ENCODE measurements at regions not wholly inside any gene's neighbourhood (a gene's known extent, or its start where the extent isn't known, plus 50 kb on each side); places are given as distances from the start of the nearest gene placed in this dataset.

DNA sequence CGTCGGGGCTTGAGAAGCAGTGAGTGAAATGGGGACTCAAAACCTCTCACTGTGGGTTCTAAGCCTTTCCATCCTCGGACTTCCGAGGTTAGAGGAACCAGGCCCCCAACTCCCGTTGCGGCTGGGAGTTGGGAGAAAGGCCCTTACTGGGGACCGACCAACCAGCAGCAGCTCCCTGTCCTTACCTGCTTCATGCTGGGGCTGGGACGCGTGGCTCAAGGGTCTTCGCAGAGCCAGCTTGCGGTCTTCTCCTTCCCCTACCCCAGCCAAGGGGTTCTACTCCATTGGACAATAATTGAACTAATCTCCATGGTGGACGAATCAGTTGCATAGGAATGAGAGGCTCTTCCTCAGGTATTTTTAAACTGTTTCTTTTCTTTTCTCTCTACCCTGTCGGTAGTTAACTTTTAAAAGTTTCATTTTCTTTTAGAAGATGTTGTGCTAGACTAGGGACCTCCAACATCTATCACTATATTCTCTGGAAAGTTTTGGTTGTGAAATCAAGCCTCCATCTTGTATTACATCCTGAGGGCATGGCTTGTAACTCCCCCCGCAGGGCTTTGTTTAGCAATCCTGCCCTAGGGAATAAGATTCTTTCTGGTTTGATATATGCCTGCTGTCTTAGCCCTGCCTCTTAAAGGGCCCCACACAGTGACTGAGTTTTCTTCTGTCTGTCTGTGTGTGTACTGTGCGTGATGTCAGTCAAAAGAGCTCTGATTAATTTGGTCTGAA lies 1027.1 kb upstream of the PCDH9 start:
- peaks cover 14% of the 10 kb centered on the region for H3K9me3 Mint-ChIP-seq
- H3K36me3 Mint-ChIP-seq (ENCODE audit: low read depth) = no peaks in the 10 kb centered on the region
- H3K4me1 Mint-ChIP-seq = no peaks in the 10 kb centered on the region
- no peak overlapping the region for H3K27ac Mint-ChIP-seq
- H3K4me3 Mint-ChIP-seq = no peak overlapping the region
- no peaks in the 10 kb centered on the region for H3K27me3 Mint-ChIP-seq
- ATAC-seq (replicated peaks) = no peak

DNA sequence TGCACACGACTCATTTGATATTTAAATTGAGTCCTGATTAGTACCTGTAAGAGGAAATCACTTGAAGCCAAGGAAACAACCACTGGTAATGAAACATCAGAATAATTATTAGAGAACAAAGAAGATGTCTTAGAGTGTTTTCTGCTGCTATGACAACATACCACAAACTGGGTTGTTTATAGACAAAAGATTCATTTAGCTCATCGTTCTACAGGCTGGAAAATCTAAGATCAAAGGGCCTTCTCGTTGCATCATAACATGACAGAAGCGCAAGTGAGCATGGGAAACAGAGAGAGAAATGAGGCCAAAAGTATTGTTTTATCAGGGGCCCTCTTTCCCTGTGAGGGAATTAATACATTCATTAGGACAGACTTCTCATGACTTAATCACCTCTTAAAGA lies 1024.0 kb upstream of the PCDH9 start:
- Mint-ChIP-seq H3K27me3 (no peaks in the 10 kb centered on the region), H3K36me3 (ENCODE audit: low read depth) (no peaks in the 10 kb centered on the region), H3K4me1 (no peaks in the 10 kb centered on the region), H3K9me3 (peaks cover 14% of the 10 kb centered on the region), H3K27ac (no peak overlapping the region), H3K4me3 (no peak overlapping the region)
- ATAC-seq (replicated peaks) = no peak

DNA sequence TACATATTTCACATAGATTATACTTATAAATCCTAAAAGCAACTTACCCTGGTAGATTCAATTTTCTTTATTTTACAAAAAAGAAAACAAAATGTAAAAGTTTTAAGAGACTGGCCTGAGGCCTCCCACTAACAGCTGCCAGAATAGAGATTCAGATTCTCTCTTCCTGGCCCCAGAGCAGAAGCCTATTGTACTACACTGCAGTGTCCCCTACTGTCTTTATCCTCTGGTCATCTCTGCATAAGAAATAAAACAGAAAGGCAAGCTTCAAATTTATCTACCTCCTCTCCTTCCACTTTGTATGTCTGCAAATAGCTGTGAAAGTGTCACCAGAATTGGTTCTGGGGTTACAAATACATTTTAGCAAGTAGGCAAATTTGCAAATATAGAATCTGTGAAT lies 1004.1 kb upstream of the PCDH9 start:
- Mint-ChIP-seq H3K4me1 (no peaks in the 10 kb centered on the region), H3K9me3 (peaks cover 7% of the 10 kb centered on the region), H3K27me3 (no peaks in the 10 kb centered on the region), H3K27ac (no peak overlapping the region), H3K4me3 (no peak overlapping the region), H3K36me3 (ENCODE audit: low read depth) (no peaks in the 10 kb centered on the region)
- no peak for ATAC-seq (replicated peaks)

DNA sequence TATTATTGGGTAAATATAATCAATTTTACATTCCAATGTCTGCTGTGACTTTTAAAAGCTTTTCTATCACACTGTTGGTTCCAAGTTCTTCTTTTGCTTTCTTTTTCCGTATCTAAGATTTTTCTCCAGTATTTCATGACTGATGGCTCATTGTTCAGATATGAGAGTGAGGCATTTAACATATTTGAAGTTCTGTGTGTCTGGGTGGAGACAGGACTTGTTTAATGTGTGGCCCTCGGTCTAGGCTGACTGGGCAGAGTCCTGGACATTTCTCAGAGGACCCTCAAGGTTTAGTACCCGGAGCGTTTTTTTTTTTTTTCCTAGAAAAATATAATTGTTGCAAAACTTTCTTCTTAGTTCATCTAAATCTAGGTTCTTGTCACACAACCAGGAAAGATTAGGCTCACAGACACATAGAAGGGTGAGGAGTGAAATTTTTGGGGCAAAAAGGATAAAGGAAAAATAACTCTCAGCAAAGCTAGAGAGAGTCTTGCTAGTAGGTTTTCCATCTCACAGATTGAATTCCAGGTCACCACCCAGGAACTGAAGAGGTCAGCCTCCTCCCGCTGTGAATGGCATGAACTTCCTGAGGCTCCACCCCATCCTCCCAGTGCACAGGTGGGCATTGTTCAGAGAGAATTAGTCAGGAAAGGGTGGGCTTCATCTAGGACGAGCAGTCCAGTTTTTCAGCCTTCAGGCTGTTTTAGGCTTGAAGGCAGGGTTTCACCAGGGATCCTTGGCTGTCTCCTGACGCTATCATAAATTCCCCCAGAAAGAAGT lies 1002.4 kb upstream of the PCDH9 start:
- no peak for ATAC-seq (replicated peaks)
- no peaks in the 10 kb centered on the region for H3K36me3 Mint-ChIP-seq (ENCODE audit: low read depth)
- no peak overlapping the region for H3K27ac Mint-ChIP-seq
- H3K9me3 Mint-ChIP-seq = peaks cover 7% of the 10 kb centered on the region
- H3K4me3 Mint-ChIP-seq = no peak overlapping the region
- no peaks in the 10 kb centered on the region for H3K27me3 Mint-ChIP-seq
- H3K4me1 Mint-ChIP-seq = no peaks in the 10 kb centered on the region

DNA sequence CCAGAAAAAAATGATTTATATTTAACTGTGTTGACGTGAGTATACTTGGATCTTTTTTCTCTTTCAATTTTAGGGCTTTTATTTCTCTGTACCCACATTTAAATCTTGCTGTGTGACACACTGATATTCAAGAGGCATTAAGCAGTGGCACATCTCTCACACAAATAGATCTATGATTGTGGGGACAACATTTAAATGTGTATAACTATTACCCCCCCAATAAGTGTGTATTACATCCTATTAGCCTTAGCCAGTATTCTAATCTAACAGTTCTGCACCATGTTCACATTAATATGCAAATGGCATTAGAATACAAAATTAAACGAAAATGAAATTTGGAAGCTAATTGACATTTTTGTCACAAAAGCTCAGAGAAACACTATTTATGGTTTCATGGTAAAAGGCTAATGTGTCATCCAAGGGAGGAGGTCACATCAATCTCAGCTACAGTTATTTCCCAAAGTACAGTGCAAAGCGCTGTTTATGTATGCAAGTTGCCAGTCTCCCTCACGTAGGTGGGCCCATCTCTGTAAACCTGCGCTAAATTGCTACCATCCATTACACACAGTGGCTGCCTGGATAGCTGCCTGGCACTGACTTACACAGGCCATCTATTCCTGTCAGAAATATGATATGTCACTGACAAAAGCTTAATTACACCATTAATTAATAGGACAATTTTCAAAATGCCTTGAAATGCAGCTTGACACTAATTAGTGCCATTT lies 984.7 kb upstream of the PCDH9 start:
- no peaks in the 10 kb centered on the region for H3K4me1 Mint-ChIP-seq
- no peaks in the 10 kb centered on the region for H3K27me3 Mint-ChIP-seq
- no peaks in the 10 kb centered on the region for H3K36me3 Mint-ChIP-seq (ENCODE audit: low read depth)
- H3K27ac Mint-ChIP-seq = no peak overlapping the region
- ATAC-seq (replicated peaks) = no peak
- H3K9me3 Mint-ChIP-seq = peaks cover 9% of the 10 kb centered on the region
- no peak overlapping the region for H3K4me3 Mint-ChIP-seq

DNA sequence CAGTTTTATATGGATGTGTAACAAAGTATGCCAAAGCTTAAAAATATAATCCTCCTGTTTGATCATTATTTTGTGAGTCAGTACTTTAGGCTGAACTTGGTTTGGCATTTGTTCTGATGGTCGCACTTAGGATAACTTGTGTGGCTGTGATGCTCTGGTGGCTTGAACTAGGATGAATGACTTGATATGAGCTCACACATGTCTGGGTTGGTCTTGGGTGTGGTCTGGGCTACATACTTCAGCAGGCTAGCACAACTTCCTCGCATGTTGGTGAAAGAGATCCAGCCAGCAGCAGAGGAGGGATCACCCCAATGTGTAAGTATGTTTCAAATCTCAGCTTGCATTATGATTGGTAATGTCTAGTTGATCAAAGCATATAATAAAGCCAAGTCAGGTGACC lies 969.1 kb upstream of the PCDH9 start:
- H3K27ac Mint-ChIP-seq = no peak overlapping the region
- H3K4me3 Mint-ChIP-seq = no peak overlapping the region
- no peaks in the 10 kb centered on the region for H3K4me1 Mint-ChIP-seq
- ATAC-seq (replicated peaks) = no peak
- H3K36me3 Mint-ChIP-seq (ENCODE audit: low read depth) = no peaks in the 10 kb centered on the region
- H3K9me3 Mint-ChIP-seq = no peaks in the 10 kb centered on the region
- no peaks in the 10 kb centered on the region for H3K27me3 Mint-ChIP-seq

DNA sequence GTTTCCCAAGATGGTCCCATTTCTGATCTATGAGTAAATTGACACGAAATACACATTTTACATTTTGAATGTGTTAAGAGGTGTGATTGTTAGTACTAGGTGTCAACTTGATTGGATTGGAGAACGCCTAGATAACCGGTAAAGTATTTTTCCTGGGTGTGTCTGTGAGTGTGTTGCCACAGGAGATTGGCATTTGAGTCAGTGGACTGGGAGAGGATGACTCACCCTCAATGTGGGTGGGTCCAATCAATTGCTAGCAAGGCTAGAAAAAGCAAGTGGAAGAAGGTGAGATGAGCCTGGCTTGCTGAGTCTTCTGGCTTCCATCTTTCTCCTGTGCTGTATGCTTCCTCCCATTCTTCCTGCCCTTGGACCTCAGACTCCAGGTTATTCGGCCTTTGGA lies 960.7 kb upstream of the PCDH9 start:
- H3K27me3 Mint-ChIP-seq = no peaks in the 10 kb centered on the region
- no peaks in the 10 kb centered on the region for H3K4me1 Mint-ChIP-seq
- no peaks in the 10 kb centered on the region for H3K36me3 Mint-ChIP-seq (ENCODE audit: low read depth)
- no peak overlapping the region for H3K27ac Mint-ChIP-seq
- H3K9me3 Mint-ChIP-seq = peaks cover 8% of the 10 kb centered on the region
- H3K4me3 Mint-ChIP-seq = no peak overlapping the region
- no peak for ATAC-seq (replicated peaks)

DNA sequence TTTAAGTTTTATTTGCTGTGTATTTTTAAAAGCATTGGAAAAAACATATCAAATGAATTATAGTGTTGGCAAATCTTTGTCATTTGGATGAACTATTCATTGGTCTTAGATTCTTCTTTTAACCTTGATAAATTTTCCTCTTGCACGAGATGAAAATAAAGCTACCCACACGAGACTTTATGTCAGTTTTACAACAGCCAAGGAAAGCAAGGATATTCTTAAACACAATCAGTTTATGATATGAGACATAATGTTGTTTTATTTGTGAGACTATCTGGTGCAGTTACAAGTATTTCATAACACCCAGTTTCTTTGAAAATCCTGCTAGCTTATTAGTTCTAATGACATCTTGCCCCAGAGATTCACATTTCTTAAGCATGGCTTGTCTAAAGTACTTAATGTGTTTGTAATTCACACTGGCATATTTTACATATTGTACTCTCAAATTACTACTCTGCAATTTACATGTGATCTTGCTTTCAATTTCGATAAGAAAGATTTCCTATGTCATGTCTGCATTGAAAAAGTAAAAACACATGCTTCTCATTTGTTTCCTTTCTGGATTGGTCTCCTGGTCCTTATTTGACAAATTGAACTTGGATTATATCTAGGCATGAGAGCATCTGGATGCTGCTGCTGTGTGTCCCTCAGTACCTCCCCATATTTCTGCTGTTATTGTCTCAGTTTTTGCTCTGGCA lies 955.5 kb upstream of the PCDH9 start:
- no peak for ATAC-seq (replicated peaks)
- H3K9me3 Mint-ChIP-seq = peaks cover 10% of the 10 kb centered on the region
- no peak overlapping the region for H3K27ac Mint-ChIP-seq
- H3K4me1 Mint-ChIP-seq = no peaks in the 10 kb centered on the region
- H3K27me3 Mint-ChIP-seq = no peaks in the 10 kb centered on the region
- H3K36me3 Mint-ChIP-seq (ENCODE audit: low read depth) = no peaks in the 10 kb centered on the region
- no peak overlapping the region for H3K4me3 Mint-ChIP-seq

DNA sequence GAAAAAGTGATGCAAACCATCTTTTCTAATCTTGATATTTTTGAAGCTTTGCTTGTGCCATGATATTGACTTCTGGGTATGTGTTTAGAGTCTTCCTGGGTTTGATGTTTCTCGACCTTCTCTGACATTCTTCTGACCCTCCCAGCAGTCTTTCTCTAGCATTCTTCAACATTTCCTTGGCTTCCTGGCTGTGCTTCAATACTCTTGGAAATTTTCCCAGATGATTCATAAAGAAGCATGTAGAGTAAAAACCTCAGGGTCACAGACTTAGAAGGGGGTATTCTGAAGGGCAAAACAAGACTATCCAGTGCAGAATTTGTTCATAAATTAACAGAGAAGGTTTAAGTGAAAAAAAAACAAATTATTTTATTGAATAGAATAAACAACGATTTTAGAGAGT lies 946.3 kb upstream of the PCDH9 start:
- no peak overlapping the region for H3K27ac Mint-ChIP-seq
- no peak for ATAC-seq (replicated peaks)
- H3K27me3 Mint-ChIP-seq = no peaks in the 10 kb centered on the region
- no peaks in the 10 kb centered on the region for H3K36me3 Mint-ChIP-seq (ENCODE audit: low read depth)
- no peaks in the 10 kb centered on the region for H3K4me1 Mint-ChIP-seq
- H3K4me3 Mint-ChIP-seq = no peak overlapping the region
- peaks cover 19% of the 10 kb centered on the region for H3K9me3 Mint-ChIP-seq

DNA sequence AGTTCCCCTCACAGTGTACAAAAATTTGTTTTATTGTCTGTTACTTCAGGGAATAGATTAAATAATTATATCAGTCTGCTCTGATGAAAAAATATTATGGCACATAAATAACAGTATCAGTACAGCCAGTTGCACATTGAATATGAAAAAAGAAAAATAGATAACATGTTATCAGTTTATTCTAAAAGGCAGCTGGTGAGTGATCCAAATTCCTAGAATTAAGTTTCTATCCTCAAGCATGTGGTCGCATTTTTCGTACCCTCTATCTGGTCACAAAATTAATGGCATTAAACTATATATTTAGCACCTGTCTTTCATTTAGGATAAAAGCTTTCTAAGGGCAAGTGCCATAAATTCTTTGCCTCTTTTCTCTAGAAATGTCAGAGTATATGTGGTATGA lies 944.8 kb upstream of the PCDH9 start:
- Mint-ChIP-seq H3K4me1 (no peaks in the 10 kb centered on the region), H3K27me3 (no peaks in the 10 kb centered on the region), H3K4me3 (no peak overlapping the region), H3K27ac (no peak overlapping the region), H3K9me3 (peaks cover 12% of the 10 kb centered on the region), H3K36me3 (ENCODE audit: low read depth) (no peaks in the 10 kb centered on the region)
- ATAC-seq (replicated peaks) = no peak

DNA sequence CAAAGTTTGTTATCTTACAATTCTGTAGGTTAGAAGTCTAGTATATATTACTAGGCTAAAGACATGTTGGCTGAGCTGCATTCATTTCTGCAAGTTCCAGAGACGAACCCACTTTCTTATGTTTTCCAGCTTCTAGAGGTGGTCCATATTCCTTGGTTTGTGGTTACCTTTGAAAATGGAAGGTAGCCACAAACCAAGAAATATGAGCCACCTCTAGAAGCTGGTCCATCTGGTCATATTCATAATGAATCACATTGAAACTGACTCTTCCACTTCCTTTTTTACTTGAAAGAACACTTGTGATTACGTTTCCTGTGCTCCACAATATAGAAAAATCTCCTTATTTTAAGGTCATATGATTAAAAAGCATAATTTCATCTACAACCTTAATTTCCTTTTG lies 943.0 kb upstream of the PCDH9 start:
- no peak for ATAC-seq (replicated peaks)
- no peak overlapping the region for H3K27ac Mint-ChIP-seq
- no peak overlapping the region for H3K4me3 Mint-ChIP-seq
- H3K36me3 Mint-ChIP-seq (ENCODE audit: low read depth) = no peaks in the 10 kb centered on the region
- H3K27me3 Mint-ChIP-seq = no peaks in the 10 kb centered on the region
- no peaks in the 10 kb centered on the region for H3K4me1 Mint-ChIP-seq
- peaks cover 12% of the 10 kb centered on the region for H3K9me3 Mint-ChIP-seq

DNA sequence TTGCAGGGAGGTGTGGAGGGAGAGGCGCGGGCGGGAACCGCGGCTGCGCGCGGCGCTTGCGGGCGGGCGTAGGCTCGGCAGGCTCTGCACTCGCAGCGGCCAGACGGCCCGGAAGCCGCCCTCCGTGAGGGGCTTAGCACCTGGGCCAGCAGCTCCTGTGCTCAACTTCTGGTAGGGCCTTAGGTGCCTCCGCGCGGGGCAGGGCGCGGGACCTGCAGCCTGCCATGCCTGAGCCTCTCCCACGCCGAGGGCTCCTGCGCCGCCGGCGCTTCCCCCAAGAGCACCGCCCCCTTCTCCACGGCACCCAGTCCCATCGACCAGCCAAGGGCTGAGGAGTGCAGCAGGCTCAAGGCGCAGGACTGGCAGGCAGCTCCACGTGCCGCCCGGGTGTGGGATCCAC lies 940.8 kb upstream of the PCDH9 start:
- Mint-ChIP-seq H3K9me3 (peaks cover 7% of the 10 kb centered on the region), H3K27me3 (no peaks in the 10 kb centered on the region), H3K27ac (no peak overlapping the region), H3K36me3 (ENCODE audit: low read depth) (no peaks in the 10 kb centered on the region), H3K4me1 (no peaks in the 10 kb centered on the region), H3K4me3 (no peak overlapping the region)
- ATAC-seq (replicated peaks) = no peak

DNA sequence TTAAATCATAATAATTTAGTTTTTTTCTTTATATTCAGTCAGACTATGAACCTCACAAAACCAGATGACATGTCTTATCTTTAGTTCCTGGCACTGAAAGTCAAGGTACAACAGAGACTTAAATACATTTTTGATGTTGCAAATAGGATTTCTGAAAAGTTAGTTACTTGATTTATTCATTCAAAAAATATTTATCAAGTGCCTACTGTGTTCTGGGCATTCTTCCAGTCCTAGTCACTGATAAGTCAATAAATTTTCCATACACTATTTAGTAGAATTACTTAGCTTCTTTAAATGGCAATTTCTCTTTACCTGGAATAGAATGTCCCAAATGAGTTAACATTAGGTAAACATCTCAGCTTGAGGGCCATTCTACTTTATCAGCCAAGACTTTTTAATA lies 938.3 kb upstream of the PCDH9 start:
- H3K4me1 Mint-ChIP-seq = no peaks in the 10 kb centered on the region
- no peaks in the 10 kb centered on the region for H3K36me3 Mint-ChIP-seq (ENCODE audit: low read depth)
- H3K9me3 Mint-ChIP-seq = peaks cover 7% of the 10 kb centered on the region
- H3K27ac Mint-ChIP-seq = no peak overlapping the region
- no peak overlapping the region for H3K4me3 Mint-ChIP-seq
- no peak for ATAC-seq (replicated peaks)
- no peaks in the 10 kb centered on the region for H3K27me3 Mint-ChIP-seq

DNA sequence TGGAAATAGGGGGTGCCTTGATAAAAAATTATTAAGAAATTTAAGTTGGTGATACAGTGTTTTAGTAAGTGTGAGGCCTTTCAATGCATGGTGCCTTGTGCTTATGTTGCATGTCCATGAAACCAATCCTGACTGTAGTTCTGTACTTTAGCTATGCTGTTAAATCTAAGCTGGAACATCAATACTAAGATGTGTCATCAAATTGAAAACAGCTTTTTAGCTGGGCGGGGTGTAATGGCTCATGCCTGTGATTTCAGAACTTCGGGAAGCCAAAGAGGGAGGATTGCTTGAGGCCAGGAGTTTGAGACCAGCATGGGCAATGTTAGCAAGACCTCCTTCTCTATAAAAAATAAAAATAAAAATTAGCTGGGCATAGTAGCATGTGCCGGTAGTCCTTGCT lies 930.3 kb upstream of the PCDH9 start:
- H3K27ac Mint-ChIP-seq = no peak overlapping the region
- H3K4me1 Mint-ChIP-seq = no peaks in the 10 kb centered on the region
- ATAC-seq (replicated peaks) = no peak
- H3K9me3 Mint-ChIP-seq = peaks cover 8% of the 10 kb centered on the region
- no peaks in the 10 kb centered on the region for H3K27me3 Mint-ChIP-seq
- no peak overlapping the region for H3K4me3 Mint-ChIP-seq
- no peaks in the 10 kb centered on the region for H3K36me3 Mint-ChIP-seq (ENCODE audit: low read depth)

Measured in activated T-helper 17 cell treated with anti-CD3 and anti-CD28 coated beads, Interleukin-2, amount 50 U/mL, for 72 hours (primary cell).